Stimulated activated CD4-positive, alpha-beta T cell treated with anti-CD3 and anti-CD28 coated beads, Interleukin-4, amount 100 ng/mL, for 24 hours (primary cell): ENCODE measurements at regions not wholly inside any gene's neighbourhood (a gene's known extent, or its start where the extent isn't known, plus 50 kb on each side); places are given as distances from the start of the nearest gene placed in this dataset.

Experiments used
- DNase-seq: peaks from one replicate; pipeline ENCODE4 v3.0.0-alpha.2; 2020

- no peak for DNase-seq
These were observed 93.5 kb upstream of the SMIM23 start for GRCh38 chr5:171692107-171692506.

- no peak for DNase-seq
These were observed 92.7 kb upstream of the SMIM23 start for GRCh38 chr5:171692936-171693335.

DNA sequence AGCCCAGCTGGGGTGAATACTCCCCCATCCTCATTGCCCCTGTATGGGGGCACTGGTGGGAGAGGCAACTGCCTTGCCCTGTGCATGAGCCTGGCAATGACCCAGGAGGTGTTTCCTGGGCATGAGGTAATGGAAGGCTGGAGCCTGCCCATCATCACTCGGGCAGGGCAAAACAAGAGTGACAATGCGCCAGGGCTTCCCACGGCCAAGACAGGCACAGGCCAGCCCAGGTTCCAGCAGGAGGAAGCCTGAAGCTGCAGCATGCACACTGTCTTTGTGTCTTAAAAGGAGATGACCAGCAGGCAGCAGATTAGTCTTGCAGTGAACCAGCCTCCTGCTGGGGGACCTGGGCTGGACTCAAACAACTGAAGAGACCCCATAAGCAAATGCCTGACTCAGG, 92.2 kb upstream of the SMIM23 start:
- no peak for DNase-seq

DNA sequence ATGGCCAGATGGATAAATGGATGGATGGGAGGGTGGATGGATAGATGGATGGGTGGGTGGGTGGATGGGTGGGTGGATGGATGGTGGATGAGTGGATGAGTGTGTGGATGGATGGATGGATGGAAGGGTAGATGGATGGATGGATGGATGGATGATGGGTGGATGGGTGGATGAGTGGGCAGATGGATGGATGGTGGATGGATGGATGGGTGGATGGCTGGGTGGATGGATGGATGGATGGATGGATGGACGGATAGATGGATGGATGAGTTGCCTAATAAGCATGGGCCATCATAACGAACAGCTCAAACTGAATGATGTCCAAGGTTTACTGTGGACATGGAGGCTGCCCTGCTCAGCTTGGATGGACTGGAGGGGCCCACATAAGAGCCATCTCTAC, 89.8 kb upstream of the SMIM23 start:
- no peak for DNase-seq

- no peak for DNase-seq
These were observed 88.2 kb upstream of the SMIM23 start for GRCh38 chr5:171697221-171698102.

- no peak for DNase-seq
These were observed 85.2 kb upstream of the SMIM23 start for GRCh38 chr5:171700318-171700912.

DNA sequence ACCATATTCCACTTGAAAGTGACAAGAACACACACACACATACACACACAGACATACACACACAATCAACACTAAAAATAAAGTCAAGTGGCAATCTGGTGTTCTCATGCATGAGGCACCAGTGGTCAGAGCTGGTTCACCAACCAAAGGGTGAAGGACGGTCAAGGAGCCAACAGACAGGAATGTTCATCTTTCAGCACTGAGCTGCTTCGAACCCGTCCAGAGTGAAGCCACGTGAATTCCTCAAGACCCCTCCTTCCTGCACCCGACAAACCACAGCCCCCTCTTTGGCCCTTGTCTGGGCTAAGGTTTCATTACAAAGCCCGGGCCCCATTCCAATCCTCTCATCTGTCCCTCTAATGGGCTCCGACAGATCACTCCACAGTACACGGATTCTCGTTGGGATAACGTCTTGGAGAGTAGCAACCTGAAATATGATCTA, 84.5 kb upstream of the SMIM23 start:
- DNase-seq, result no peak

- DNase-seq, result no peak
These were observed 83.4 kb upstream of the SMIM23 start for GRCh38 chr5:171702135-171702770.

DNA sequence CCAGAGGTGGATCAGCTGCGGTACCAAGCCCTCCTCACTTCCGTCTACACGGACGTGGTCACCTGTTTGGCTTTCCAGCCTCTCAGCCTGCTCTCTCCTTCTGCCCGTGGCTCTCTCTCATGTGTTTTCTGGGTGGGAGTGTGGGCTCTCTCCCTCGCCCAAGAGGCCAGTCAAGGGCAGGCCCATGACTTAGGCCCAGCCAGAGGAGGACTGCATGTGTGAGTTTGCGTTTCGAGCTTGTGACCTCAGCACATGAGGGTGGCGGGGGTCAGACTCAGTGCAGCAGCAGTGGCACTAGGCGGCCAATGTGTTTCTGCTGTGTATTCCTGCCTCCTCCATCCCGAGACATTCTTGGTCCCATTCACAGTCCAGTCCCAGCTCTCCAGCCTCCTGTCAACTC, 82.5 kb upstream of the SMIM23 start:
- no peak for DNase-seq

DNA sequence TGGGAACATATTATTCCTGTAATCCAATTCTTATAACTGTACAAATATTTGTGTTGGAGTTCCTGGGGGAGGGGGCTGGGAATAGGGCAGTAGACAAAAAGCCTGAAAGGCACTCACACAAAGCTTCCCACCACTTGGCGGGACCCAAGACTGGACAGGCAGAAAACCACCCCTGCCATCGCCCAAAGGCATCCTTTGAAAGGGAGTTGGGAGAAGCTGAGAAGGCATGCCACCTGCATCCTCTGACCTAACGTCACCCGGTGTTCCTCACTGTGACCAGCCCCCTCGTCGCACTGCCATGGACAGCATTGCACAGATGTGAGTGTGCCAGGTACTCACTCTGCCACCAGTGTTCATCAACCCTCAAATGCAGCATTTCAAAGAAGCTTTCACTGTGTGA, 80.6 kb upstream of the SMIM23 start:
- DNase-seq, result no peak

DNA sequence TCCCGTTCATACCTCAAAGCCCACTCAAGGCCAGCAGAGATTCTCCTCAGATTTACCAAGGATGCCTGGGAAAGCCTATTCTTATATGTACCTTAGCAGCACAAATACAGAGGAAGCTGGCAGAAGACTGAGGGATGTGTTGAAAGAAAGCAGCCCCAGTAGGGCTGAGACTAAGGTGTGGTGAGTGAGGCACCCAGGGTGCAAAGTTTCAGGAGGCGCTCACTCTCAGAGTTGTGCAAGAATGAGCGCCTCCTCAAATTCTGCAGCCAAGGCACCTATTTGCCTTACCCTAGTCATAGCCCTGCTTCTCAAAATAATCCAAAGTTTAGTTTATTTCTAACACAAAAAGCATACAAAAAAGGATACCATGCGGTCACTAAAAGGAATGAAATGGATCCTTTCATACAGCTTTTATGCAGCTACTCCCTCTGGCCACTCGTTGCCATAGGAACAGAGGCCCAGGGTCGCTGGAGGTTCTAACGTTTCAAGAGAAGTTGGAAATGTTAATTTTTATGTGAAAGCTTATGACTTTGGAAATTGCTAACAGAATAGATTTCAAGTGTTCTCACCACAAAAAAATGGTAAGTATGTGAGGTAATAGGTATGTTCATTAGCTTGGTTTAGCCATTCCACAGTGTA, 79.7 kb upstream of the SMIM23 start:
- DNase-seq, result no peak

GRCh38 chr5:171706736-171707441, 78.7 kb upstream of the SMIM23 start:
- no peak for DNase-seq

GRCh38 chr5:171707442-171707792, 78.2 kb upstream of the SMIM23 start:
- no peak for DNase-seq

- DNase-seq, result no peak
These were observed 75.7 kb upstream of the SMIM23 start for GRCh38 chr5:171709930-171710329.

DNA sequence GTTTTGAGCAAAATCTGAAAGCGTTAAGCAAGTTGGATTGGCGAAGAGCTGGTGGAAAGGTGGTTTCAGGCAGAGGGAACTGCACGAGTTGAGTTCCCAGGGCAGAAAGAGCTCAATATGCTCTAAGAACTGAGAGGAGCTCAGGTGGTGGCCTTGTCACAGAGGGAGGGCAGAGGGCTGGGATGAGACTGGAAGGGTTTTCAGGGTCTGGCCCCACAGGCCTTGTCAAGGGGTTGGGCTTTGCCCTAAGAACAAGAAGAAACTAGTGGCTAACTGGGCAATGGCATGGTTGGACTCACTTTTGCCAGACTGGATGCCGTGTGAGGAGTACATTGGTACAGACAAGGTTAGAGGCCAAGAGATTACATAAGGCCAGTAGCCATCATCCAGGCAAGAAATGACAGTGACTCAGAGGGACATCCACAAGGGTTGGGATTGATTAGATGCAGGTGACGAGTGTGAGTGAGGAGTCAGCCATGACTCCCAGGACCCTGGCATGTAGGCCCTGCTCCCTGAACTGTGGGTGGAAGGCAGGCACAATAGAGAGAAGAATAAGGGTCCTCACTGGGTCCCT, 75.1 kb upstream of the SMIM23 start:
- DNase-seq, result no peak

DNA sequence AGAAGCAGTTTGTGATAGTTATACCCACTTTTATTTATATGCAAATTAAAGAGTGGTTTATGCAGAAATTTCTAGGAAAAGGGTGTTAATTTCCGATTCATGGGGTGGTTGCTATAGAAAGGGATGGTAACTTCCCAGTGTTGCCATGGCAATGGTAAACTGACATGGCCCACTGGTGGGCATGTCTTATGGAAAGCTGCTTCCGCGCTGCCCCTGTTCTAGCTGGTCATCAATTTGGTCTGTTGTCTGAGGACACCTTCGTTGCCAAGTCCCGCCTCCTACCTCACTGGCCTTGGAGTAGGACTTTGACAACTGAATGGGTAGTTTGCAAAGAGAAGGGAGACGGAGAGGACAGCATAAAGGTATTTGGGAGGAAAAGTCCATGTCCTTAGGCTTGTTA, 74.0 kb upstream of the SMIM23 start:
- DNase-seq, result no peak

DNA sequence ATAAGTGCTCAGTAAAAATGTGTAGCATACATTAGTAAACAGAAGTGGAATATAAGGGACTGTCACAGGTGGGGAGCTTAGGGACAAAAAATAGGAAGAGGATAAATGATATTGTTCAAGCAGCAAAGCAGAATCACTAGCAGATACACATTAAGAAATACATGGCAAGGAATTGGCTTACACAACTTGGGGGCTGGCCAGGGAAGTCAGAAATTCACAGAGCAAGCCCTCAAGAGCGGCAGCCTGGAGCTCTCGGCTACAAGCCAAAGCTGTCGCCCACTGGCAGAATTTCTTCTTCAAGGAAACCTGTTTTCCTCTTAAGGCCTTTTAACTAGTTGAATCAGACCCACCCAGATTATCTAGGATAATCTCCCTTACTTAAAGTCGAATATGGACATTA, 73.0 kb upstream of the SMIM23 start:
- DNase-seq, result no peak

DNA sequence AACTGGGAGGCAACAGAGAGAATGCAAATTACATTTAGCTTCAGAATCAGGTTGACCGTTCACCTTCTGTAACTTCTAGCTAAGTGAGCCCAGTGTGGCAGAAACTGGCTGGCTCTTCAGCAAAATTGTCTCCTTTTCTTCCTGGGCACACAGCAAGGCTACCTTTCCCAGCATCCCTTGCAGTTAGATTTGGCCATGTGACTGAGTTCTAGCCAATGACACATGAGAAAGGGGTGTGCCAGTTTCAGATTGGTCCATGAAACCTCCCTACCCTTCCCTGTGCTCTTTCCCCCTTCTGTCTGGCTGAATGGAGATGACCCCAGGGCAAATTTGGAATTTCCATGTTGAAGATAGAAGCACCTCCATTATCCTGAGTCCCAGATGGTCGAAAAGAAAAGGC, 72.5 kb upstream of the SMIM23 start:
- DNase-seq, result no peak

GRCh38 chr5:171714261-171714660, 71.4 kb upstream of the SMIM23 start:
- no peak for DNase-seq

DNA sequence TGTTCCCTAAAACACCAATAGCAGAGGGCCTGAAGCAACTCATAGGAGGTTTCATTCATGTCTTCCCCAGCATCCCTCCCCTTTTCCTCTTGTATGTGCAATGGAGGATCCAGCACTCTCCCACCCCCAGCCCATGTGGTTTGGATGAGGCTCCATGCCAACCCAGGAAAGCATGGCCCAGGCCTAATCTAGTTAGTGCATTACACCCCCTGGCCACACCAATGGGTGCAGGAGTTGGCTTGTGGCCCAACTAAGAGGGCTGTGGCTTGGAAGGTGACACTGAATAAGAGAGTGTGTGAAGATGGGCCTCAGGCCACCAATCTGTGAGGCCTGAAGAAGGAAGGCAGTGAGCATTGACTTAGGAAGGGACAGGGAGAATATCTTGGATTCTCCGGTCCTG, 70.8 kb upstream of the SMIM23 start:
- no peak for DNase-seq

DNA sequence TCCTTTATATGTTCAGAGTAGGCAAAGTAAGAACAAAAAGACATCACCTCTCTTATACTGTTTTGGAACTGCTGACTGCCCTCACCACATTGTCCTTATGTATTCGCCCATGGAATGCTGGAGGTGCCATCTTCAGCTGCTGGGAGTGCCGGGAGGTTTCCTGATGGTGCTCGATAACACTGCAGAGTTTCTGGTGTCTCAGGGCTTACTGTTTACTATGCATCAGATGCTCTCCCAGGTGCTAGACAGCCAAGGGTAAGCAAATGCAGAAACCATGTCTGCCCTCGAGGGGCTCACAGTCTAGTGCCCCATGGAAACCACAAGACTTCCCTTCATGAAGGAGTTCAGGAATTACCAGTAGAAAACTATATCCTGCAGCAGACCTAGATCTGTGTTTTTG, 70.1 kb upstream of the SMIM23 start:
- no peak for DNase-seq

- no peak for DNase-seq
These were observed 65.5 kb upstream of the SMIM23 start for GRCh38 chr5:171720086-171720485.

GRCh38 chr5:171721464-171721863, 64.2 kb upstream of the SMIM23 start:
- no peak for DNase-seq
